Urinary bladder (tissue), 3 donors: ENCODE measurements at regions not wholly inside any gene's neighbourhood (a gene's known extent, or its start where the extent isn't known, plus 50 kb on each side); places are given as distances from the start of the nearest gene placed in this dataset.
"Not testable (repeated sequence)": the region's sequence is repeated elsewhere in the genome, so short reads cannot be mapped to it uniquely, and the experiment has no call there.

Experiments used
- DNase-seq: peaks from one replicate; pipeline ENCODE4 v3.0.0-alpha.2; 2015; ENCODE audit errors: extremely low spot score
- H3K27ac ChIP-seq: one replicate; pipeline ENCODE4 v1.5.1; 2013; ENCODE audit warnings: low read depth, mild to moderate bottlenecking, moderate library complexity
- H3K36me3 ChIP-seq: one replicate; pipeline ENCODE4 v1.6.1; 2013; ENCODE audit warnings: mild to moderate bottlenecking, moderate library complexity; ENCODE audit not compliant: insufficient read depth
- H3K4me1 ChIP-seq: one replicate; pipeline ENCODE4 v1.6.1; 2013; ENCODE audit warnings: mild to moderate bottlenecking, moderate library complexity; ENCODE audit not compliant: insufficient read depth
- H3K4me3 ChIP-seq: one replicate; pipeline ENCODE4 v1.5.1; 2013; ENCODE audit warnings: low read depth, low read length
- WGBS: extraction: QIAGEN DNeasy Blood & Tissue Kit; methylation state at CpG from one replicate; pipeline ENCODE4 v1.1.7; 2013; 5-methylcytosine and 5-hydroxymethylcytosine counted together
- donor health status: healthy with polysubstance abuse.
- donor health status: healthy.

DNA sequence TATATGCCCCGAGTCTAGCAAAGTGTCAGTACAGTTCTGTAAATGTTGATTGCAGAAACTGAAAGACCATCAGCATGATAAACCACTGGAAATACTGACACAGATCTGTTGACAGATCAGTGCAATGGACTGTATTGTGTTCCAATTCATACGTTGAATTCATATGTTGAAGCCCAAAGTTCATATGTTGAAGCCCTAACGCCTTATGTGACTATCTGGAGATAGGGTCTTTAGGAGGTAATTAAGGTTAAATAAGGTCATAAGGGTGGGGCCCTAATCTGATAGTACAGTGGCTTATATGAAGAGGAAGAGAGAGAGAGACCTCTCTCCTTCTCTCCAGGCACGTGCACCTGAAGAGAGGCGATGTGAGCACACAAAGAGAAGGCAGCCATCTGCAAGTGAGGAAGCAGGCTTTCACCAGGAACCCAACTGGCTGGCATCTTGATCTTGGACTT lies 144.7 kb downstream of the MRPL39 start:
- 68% methylated on average over 5 of the region's 5 CpGs for WGBS
- no peaks in the 10 kb centered on the region for H3K36me3 ChIP-seq
- DNase-seq, result no peak
- no peak overlapping the region for H3K4me3 ChIP-seq
- H3K4me1 ChIP-seq, result no peaks in the 10 kb centered on the region
- H3K27ac ChIP-seq, result no peak overlapping the region

DNA sequence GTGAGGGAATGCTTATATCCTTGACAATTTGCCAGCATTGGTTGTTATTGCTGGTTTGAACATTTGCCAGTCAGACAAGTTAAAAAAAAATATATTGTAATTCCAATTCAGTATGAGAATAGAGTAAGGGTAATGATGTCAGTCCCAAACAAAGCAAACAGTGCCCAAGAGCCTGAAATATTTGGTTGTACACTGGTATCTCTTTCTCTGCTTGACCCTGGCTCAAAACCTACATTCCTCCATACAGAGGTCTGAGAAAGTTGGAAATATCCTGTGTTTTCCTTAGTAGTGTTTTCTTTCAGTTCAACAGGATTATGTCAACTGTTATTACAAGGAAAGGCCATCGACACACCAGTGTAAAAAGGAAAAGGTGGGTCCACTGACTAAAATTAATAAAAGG lies 145.6 kb downstream of the MRPL39 start:
- no peak overlapping the region for H3K27ac ChIP-seq
- H3K4me1 ChIP-seq, result no peaks in the 10 kb centered on the region
- no peak overlapping the region for H3K4me3 ChIP-seq
- DNase-seq, result no peak
- H3K36me3 ChIP-seq, result no peaks in the 10 kb centered on the region
- 19% methylated on average over 1 of the region's 1 CpG for WGBS

DNA sequence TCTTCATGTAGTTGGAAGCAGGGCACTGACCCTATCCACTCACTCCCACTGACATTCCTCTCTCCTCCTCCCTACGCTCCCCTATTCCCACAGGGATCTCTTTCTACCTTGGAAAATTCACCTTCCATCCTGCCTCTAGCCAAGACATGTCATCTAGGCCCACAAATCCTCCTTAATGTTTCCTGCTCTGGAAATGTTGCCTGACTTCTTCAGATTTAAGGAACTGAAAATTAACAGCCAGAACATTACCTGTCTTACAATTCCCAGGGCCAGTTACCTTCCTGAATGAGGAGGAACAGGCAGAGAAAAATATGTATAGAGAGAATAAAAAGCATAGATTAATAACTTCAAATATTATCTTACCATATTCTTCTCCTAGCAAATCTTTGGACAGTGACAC lies 147.3 kb downstream of the MRPL39 start:
- H3K36me3 ChIP-seq, result no peaks in the 10 kb centered on the region
- no peak for DNase-seq
- H3K4me1 ChIP-seq, result no peaks in the 10 kb centered on the region
- H3K27ac ChIP-seq, result no peak overlapping the region
- H3K4me3 ChIP-seq, result no peak overlapping the region
- 87% methylated on average over 1 of the region's 1 CpG for WGBS

DNA sequence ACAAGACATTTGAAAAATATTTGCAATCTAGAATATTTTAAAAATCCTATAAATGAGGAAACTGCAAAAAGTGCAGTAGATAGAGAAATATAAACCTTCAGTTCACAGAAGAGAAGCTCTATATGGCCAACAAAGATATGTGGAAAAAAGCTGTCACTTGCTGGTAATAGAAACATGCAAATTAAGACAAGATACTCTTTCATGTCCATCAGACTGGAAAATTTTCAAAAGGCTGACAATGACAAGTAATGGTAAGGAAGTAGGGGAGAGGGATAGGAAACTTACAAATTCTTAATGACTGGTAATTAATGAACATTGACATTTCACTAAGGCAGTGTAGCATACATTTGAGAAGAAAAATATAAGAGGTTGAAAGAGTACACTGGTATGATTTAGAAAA lies 147.9 kb downstream of the MRPL39 start:
- H3K36me3 ChIP-seq, result no peaks in the 10 kb centered on the region
- H3K4me1 ChIP-seq, result no peaks in the 10 kb centered on the region
- H3K4me3 ChIP-seq, result no peak overlapping the region
- no peak for DNase-seq
- H3K27ac ChIP-seq, result no peak overlapping the region

DNA sequence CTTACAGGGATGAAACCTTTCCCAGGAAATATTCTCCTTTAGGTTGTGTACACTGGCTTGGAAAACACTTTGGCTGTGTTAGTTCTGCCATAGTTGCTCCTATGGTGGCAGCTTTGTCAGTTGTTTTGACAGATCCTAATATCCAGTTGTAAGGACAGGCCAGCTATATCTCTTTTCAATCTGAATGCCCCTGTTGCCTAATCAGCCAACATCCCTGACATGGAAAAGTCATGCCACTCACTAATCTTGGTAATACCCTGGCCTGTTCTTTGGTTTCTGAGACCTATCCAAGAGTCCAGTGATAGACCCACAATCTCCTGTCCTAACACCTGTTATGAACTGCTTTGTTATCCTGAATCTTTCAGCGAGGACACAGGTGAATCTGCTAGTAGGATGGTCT lies 148.8 kb downstream of the MRPL39 start:
- no peak for DNase-seq
- Histone ChIP-seq H3K36me3 (no peaks in the 10 kb centered on the region), H3K27ac (no peak overlapping the region), H3K4me3 (no peak overlapping the region), H3K4me1 (no peaks in the 10 kb centered on the region)
- 89% methylated on average over 1 of the region's 1 CpG for WGBS

DNA sequence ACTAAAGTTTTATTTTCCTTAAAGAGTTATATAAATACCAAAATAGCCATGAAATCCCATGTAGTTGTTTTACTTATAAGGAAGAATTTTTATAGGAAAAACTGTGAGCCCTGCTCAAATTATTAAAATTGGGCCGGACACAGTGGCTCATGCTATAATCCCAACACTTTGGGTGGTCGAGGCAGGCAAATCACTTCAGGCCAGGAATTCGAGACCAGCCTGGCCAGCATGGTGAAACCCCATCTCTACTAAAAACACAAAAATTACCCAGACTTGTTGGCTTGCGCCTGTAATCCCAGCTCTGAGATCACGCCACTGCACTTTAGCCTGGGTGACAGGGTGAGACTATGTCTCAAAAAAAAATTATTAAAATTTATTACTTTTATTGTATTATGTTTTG lies 149.3 kb downstream of the MRPL39 start:
- no peak for DNase-seq
- WGBS, result 81% methylated on average over 5 of the region's 5 CpGs
- H3K27ac ChIP-seq, result no peak overlapping the region
- H3K4me1 ChIP-seq, result no peaks in the 10 kb centered on the region
- no peak overlapping the region for H3K4me3 ChIP-seq
- no peaks in the 10 kb centered on the region for H3K36me3 ChIP-seq

DNA sequence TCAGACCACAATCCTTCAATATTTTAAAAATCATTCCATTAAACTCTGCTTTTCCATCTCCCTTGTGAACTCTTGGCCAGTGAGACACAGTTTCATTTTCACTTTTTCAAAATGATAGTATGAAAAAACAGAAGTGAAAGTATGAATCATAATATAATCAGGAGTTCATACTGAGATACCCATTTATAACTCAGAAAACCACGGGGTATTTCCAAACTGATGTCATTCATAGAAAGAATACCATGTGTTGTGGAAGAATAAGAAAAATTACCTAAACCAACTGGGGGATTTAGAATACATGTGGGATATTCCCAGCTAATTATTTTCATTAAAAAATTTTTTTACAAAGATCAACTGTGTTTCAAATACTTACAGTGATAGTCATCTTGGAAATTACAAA lies 149.9 kb downstream of the MRPL39 start:
- H3K4me3 ChIP-seq, result no peak overlapping the region
- no peaks in the 10 kb centered on the region for H3K4me1 ChIP-seq
- no peak for DNase-seq
- no peak overlapping the region for H3K27ac ChIP-seq
- no peaks in the 10 kb centered on the region for H3K36me3 ChIP-seq
- WGBS, result 14% methylated on average over 1 of the region's 1 CpG

DNA sequence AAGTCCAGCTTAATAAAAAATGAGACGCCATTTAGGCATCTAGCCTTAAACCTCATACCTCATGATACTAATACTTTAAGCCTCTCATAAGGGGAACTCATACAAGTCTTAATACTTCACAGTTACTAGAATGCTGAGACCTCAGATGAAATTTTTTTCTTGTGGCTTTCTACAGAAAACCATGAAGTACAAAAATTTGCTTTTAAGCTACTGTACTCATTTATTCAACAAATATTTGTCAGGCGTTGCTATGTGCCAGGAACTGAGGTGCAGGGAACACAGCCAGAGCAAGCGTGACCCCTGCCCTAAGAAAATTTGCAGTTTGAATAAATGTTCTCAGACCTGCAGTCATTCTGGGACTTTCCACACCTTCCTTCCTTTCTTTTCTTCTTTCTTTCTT lies 150.6 kb downstream of the MRPL39 start:
- 73% methylated on average over 3 of the region's 3 CpGs for WGBS
- no peak overlapping the region for H3K4me3 ChIP-seq
- H3K4me1 ChIP-seq, result no peaks in the 10 kb centered on the region
- H3K27ac ChIP-seq, result no peak overlapping the region
- no peaks in the 10 kb centered on the region for H3K36me3 ChIP-seq
- DNase-seq, result no peak

DNA sequence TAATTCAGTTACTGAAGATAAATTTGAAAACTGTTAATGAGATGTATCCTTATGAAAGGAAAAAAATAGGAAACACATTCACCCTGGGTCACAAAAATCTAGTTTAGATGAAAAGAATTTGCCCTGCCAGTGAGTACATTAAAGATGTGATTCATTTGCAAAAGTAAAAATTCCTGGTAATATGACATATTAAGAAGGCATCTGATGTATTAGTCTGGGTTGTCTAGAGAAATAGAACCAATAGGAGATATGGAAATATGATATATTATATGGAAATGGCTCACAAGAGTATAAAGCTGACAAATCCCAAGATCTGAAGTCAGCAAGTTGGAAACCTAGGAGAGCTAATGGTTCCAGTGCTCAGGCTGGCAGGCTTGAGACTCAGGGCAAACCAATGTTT lies 153.8 kb downstream of the MRPL39 start:
- Histone ChIP-seq H3K36me3 (no peaks in the 10 kb centered on the region), H3K27ac (no peak overlapping the region), H3K4me3 (no peak overlapping the region), H3K4me1 (no peaks in the 10 kb centered on the region)
- DNase-seq, result no peak

DNA sequence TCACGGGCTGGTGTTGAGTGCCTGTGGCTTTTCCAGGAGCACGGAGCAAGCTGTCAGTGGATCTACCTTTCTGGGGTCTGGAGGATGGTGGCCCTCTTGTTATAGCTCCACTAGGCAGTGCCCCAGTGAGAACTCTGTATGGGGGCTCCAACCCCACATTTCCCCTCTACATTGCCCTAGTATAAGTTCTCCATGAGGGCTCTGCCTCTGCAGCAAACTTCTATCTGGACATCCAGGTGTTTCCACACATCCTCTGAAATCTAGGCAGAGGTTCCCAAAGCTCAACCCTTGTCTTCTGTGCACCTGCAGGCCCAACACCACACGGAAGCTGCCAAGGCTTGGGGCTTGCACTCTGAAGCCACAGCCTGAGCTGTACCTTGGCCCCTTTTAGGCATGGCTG lies 157.3 kb downstream of the MRPL39 start:
- Histone ChIP-seq H3K27ac (no peak overlapping the region), H3K36me3 (no peaks in the 10 kb centered on the region), H3K4me1 (no peaks in the 10 kb centered on the region), H3K4me3 (no peak overlapping the region)
- 84% methylated on average over 3 of the region's 3 CpGs for WGBS
- DNase-seq, result no peak

DNA sequence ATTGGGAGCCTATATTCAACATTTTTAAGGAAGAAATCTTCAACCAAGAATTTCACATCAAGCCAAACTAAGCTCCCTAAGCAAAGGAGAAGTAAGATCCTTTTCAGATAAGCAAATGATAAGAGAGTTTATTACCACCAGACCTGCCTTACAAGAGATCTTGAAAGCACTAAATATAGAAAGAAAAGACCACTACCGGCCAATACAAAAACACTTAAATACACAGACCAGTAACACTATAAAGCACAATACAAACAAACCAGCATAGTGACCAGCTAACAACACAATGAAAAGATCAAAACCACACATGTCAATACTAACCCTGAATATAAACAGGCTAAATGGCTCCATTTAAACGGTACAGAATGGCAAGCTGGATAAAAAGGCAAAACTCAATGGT lies 165.4 kb downstream of the MRPL39 start:
- Histone ChIP-seq H3K4me1 (no peaks in the 10 kb centered on the region), H3K27ac (no peak overlapping the region), H3K36me3 (no peaks in the 10 kb centered on the region), H3K4me3 (no peak overlapping the region)
- 17% methylated on average over 2 of the region's 2 CpGs for WGBS
- no peak for DNase-seq

DNA sequence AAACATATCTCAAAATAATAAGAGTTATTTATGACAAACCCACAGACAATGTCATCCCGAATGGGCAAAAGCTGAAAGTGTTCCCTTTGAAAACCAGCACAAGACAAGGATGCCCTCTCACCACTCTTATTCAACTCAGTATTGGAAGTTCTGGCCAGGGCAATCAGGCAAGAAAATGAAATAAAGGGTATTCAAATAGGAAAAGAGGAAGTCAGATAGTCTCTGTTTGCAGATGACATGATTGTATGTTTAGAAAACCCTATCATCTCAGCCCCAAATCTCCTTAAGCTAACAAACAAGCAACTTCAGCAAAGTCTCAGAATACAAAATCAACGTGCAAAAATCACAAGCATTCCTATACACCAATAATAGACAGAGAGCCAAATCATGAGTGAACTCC lies 169.8 kb downstream of the MRPL39 start:
- not testable (repeated sequence) for H3K27ac ChIP-seq, DNase-seq, H3K4me1 ChIP-seq, H3K36me3 ChIP-seq, H3K4me3 ChIP-seq
- WGBS, result 75% methylated on average over 2 of the region's 2 CpGs

DNA sequence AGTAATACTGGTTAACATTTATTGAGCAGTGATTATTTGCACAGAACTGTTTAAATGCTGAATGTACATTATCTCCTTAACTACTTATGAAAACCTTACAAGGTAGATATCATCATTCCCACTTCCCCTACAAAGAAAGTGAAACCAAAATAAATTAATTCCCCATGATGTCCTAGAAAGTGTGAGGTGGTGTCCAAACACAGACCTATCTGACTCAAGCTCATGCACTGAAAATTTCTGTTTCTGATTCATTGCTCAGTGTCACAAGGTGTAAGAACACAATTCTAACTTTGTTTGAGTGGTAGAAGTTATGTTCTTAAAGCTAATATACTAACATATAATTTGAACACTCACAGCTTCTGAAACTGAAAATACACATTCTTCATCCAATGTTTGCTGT lies 178.7 kb downstream of the MRPL39 start:
- Histone ChIP-seq H3K4me1 (no peaks in the 10 kb centered on the region), H3K27ac (no peak overlapping the region), H3K4me3 (no peak overlapping the region), H3K36me3 (no peaks in the 10 kb centered on the region)
- no peak for DNase-seq

DNA sequence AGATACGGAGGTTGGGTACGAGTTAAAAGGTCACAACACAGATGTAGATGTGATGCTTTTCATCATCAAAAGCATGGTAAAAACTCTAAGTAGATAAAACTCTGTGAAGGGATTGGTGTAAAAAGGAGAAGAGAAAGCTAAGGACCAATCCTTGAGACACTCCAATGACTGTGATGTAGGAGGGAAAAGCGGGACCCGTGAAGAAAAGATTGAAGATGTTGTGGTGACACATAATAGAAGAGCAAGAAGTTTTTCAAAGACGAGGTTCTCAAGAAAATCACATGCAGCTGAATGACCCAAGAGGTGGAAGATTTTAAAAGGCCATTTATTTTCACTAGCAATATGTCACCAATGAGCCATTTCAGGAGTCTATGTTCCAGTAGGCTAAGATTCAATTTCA lies 179.5 kb downstream of the MRPL39 start:
- no peaks in the 10 kb centered on the region for H3K4me1 ChIP-seq
- DNase-seq, result no peak
- WGBS, result 86% methylated on average over 5 of the region's 5 CpGs

DNA sequence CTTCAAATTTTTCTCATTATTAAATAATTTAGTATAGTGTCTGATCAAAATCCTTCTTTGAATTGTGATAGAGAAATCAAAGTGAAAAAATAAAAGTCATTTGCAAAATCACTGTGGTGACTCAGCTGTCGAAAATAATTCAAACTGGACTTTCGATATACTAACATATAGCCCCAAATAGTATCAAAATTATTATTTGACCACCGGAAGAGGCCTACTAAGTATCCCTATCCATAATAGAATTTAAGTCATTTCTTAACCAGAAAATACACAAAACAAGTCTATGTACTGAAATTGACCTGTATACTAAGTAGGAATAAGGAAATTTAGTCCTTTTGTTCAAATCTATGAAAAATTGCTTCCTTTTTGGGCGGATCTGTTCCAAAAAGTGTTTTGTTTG lies 180.7 kb downstream of the MRPL39 start:
- no peak for DNase-seq
- H3K4me1 ChIP-seq, result no peaks in the 10 kb centered on the region
- H3K36me3 ChIP-seq, result no peaks in the 10 kb centered on the region
- H3K4me3 ChIP-seq, result no peak overlapping the region
- WGBS, result 86% methylated on average over 4 of the region's 4 CpGs
- H3K27ac ChIP-seq, result no peak overlapping the region

More for the DNA sequence above, 179.5 kb downstream of the MRPL39 start:
- Histone ChIP-seq H3K27ac (no peak overlapping the region), H3K4me3 (no peak overlapping the region), H3K36me3 (no peaks in the 10 kb centered on the region)
